ENCODE measurements at regions not wholly inside any gene's neighbourhood (a gene's known extent, or its start where the extent isn't known, plus 50 kb on each side); places are given as distances from the start of the nearest gene placed in this dataset.
"Not testable (repeated sequence)": the region's sequence is repeated elsewhere in the genome, so short reads cannot be mapped to it uniquely, and the experiment has no call there.

DNA sequence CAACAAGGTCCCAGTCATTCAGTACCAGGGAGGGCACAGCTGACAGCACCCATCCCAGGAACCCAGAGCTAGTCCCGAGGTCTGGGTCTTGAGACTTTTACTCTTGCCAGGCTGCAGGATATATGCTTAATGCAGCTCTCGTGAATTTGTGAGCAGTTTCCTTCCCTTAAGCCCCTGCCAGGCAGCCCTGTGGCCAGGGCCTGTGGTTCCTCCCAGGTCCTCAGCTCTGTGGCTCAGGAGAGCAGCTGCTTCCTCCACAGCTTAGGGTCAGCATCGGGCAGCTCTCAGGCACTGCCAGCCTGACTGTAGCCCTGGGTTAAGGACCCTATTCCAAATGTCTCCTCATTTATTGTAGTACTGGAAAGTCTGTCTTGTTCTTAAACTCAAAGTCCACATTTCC lies 1384.8 kb downstream of the RPIA start:
- Histone ChIP-seq H3K4me3 (no peak overlapping the region), H3K9me3 (no peaks in the 10 kb centered on the region), H3K4me1 (no peaks in the 10 kb centered on the region), H3K27ac (no peak overlapping the region), H3K36me3 (no peaks in the 10 kb centered on the region), H3K27me3 (no peaks in the 10 kb centered on the region)
- WGBS, 2 donors, result 14 to 53% methylated on average over 1 to 3 of the region's 3 CpGs
- DNase-seq, result no peak
- intact Hi-C loops (cut with DNase I), result no loop called here
- TF ChIP-seq POLR2A (IDR thresholded peaks at IDR 0.05) (no peak), CTCF (IDR thresholded peaks at IDR 0.05) (no peak)

- intact Hi-C loops (cut with DNase I), result no loop called here
- WGBS, 2 donors, result 58% methylated on average over 2 of the region's 2 CpGs; no CpG with 5 or more reads in 1 of the 2 donors
- Histone ChIP-seq H3K4me1 (no peaks in the 10 kb centered on the region), H3K27me3 (no peaks in the 10 kb centered on the region), H3K4me3 (no peak overlapping the region), H3K27ac (no peak overlapping the region), H3K36me3 (no peaks in the 10 kb centered on the region), H3K9me3 (no peaks in the 10 kb centered on the region)
- TF ChIP-seq POLR2A (IDR thresholded peaks at IDR 0.05), result no peak
- no peak for TF ChIP-seq CTCF (IDR thresholded peaks at IDR 0.05)
- no peak for DNase-seq
Observed at GRCh38 chr2:90077948-90078347, 1386.5 kb downstream of the RPIA start.

DNA sequence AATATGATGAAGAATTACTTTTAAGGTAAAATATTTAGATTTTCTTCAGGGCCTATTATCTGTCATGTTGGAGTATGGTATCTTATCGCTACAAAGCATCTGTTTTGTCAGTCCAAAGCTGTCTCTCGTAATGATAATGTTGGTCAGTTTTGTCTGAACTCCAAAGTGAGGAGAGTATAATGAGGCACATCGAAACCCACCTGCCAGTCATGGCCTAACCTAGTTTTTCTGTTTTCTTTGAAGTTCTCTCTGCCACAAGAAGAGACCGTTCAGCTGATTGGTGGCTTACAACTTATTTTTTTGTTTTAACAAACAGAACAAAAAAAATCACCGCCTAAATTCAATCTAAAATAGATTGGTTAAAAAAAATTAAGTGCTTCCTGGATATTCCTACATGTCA lies 1387.9 kb downstream of the RPIA start:
- Histone ChIP-seq H3K27ac (no peak overlapping the region), H3K4me1 (no peaks in the 10 kb centered on the region), H3K27me3 (no peaks in the 10 kb centered on the region), H3K36me3 (no peaks in the 10 kb centered on the region), H3K9me3 (no peaks in the 10 kb centered on the region), H3K4me3 (no peak overlapping the region)
- intact Hi-C loops (cut with DNase I), result no loop called here
- no peak for TF ChIP-seq POLR2A (IDR thresholded peaks at IDR 0.05)
- TF ChIP-seq CTCF (IDR thresholded peaks at IDR 0.05), result no peak
- no peak for DNase-seq
- 58 to 62% methylated on average over 5 of the region's 5 CpGs for WGBS, 2 donors

DNA sequence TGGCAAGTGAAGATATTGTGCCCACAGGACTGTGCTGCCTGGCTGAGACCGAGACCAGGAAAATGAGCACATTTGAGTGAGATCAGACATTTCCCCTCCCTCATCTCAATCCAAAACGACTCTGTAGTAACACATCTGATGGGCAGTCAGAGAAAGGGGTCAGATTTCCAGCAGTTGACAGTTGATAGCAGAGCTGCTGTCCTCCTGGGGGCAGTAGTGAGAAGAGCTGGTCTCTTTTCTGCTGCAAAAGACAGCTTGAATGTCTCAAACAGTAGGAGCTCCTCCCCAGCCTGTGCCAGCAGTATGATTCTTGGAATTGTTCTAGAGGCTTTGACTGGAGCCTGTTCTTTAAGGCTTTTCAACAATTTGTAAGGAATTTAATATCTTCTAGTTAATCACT lies 1396.3 kb downstream of the RPIA start:
- H3K27me3 ChIP-seq; H3K4me3 ChIP-seq; H3K27ac ChIP-seq; H3K9me3 ChIP-seq; DNase-seq; H3K36me3 ChIP-seq; intact Hi-C loops (cut with DNase I); H3K4me1 ChIP-seq: not testable (repeated sequence)
- 0 to 14% methylated on average over 2 of the region's 2 CpGs for WGBS, 2 donors

DNA sequence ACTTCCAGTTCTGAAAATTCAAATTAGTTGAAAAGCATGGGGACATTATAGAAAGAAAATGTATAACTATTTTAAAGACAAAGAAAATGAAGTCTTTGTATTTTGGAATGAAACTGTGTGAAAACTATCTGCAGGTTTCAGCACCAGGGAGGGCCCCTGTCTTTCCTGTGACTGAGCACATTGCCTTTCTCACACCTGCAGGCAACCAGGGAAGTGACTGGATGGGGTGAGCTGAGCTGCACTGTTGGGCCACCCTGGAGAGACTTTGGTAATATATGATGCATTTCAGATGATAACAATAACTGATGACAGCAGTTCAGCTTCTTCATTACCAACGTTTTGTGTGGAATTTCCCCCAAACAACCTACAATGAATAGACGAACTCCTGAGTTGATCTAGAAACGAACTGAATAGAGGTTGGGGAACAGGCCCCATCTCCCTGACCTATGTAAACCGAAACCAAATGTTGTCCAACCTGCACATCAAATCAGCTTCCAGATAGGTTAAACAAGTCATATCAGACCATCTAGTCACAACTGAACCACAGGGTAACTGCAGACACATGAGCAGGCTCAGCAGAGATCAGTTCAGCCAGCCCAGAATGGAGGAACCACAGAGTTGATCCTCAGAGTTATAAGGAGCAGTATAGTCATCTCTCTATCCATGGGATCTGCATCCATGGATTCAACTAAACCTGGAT lies 1402.2 kb downstream of the RPIA start:
- no CpG with 5 or more reads among the region's 4 CpGs for WGBS, 2 donors
- H3K27me3 ChIP-seq; DNase-seq; H3K9me3 ChIP-seq; H3K36me3 ChIP-seq; intact Hi-C loops (cut with DNase I); H3K27ac ChIP-seq; H3K4me3 ChIP-seq; H3K4me1 ChIP-seq: not testable (repeated sequence)

GRCh38 chr2:90097617-90098016 lies 1406.1 kb downstream of the RPIA start:
- H3K27me3 ChIP-seq; H3K4me3 ChIP-seq; H3K9me3 ChIP-seq; H3K36me3 ChIP-seq; DNase-seq; intact Hi-C loops (cut with DNase I); H3K27ac ChIP-seq; H3K4me1 ChIP-seq: not testable (repeated sequence)
- WGBS, 2 donors, result 67% methylated on average over 2 of the region's 4 CpGs; no CpG with 5 or more reads in 1 of the 2 donors

GRCh38 chr2:90105142-90105541 lies 1413.7 kb downstream of the RPIA start:
- H3K4me3 ChIP-seq; H3K27ac ChIP-seq; H3K4me1 ChIP-seq; H3K36me3 ChIP-seq; DNase-seq; H3K9me3 ChIP-seq; H3K27me3 ChIP-seq; intact Hi-C loops (cut with DNase I): not testable (repeated sequence)
- WGBS, 2 donors, result 7% methylated on average over 3 of the region's 4 CpGs; no CpG with 5 or more reads in 1 of the 2 donors

DNA sequence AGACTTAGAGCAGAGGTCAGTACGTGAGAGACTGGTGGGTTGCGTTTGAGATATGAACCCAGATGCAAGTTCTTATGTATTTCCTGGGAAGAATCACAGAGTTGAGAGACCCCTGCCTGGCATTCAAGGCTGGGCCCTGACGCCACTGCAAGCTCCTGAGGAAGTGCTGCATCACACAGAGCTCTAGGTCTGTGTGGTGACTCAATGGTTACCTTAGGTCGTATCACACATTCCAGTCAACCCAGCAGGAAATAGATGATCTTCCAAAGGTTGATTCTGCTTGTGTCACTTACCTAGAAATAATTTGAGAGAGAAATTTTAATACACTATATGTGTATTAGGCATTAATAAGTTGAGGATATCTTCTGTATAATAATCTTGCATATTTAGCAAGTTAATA lies 1431.9 kb downstream of the RPIA start:
- H3K9me3 ChIP-seq; H3K4me3 ChIP-seq; DNase-seq; H3K4me1 ChIP-seq; H3K27me3 ChIP-seq; intact Hi-C loops (cut with DNase I); H3K27ac ChIP-seq; H3K36me3 ChIP-seq: not testable (repeated sequence)
- WGBS, 2 donors, result 54 to 55% methylated on average over 2 to 3 of the region's 4 CpGs

DNA sequence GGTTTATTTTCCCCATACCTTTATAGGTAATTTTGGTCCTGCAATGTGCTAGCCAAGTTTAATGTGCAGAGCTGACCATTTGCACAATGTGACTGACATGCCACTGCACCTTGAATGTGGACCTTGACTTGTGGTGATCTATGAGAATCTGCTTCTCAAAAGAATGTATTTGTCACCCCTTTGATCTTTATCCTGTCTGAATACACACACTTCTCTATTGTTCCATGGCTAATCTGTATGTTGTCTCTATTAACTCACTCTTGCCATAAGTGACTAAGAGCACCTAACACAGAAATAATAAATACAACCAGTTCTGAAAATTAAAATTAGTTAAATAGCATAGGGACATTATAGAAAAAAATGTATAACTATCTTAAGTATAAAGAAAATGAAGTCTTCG lies 1447.6 kb downstream of the RPIA start:
- H3K36me3 ChIP-seq; H3K4me1 ChIP-seq; H3K9me3 ChIP-seq; intact Hi-C loops (cut with DNase I); H3K27me3 ChIP-seq; H3K27ac ChIP-seq; H3K4me3 ChIP-seq; DNase-seq: not testable (repeated sequence)
- 86 to 100% methylated on average over 1 of the region's 1 CpG for WGBS, 2 donors

DNA sequence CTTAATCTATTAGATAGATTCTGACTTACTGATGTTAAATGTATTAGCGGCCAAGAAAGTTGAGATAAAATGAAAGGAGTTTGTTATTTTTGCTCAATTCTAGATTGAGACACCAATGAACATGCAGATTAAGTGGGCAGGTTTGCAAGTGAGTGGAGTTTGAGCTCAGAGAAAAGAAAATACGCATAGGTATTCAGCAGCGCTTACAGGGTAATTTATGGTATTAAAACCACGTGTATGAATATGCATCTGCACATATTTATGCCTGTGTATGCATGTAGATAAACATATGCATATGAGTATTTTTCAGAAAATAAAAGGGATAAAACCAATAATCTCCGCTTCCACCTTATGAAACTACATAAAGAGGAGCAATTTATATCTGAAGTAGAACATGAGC lies 1450.1 kb downstream of the RPIA start:
- intact Hi-C loops (cut with DNase I); H3K36me3 ChIP-seq; DNase-seq; H3K4me1 ChIP-seq; H3K4me3 ChIP-seq; H3K27ac ChIP-seq; H3K27me3 ChIP-seq; H3K9me3 ChIP-seq: not testable (repeated sequence)
- 37 to 69% methylated on average over 4 of the region's 5 CpGs for WGBS, 2 donors

DNA sequence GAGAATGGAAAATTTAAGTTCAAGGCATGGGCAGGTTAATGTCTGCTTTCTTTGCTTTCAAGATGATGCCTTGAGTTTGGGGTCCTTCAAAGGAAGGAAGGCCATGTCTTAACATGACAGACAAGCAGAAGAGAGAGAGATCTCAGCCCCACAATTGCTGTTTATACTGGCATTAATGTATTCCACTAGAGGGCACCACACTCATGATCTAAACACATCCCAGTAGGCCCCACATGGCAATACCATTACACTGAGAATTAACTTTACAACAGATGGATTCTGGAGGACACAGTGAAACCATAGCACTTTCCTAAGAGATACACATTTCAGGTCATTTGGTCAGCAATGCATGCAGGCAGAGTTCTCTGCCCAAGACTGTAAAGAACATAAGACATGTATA lies 1460.3 kb downstream of the RPIA start:
- H3K27me3 ChIP-seq; H3K27ac ChIP-seq; intact Hi-C loops (cut with DNase I); H3K4me1 ChIP-seq; DNase-seq; H3K36me3 ChIP-seq; H3K4me3 ChIP-seq; H3K9me3 ChIP-seq: not testable (repeated sequence)

All from esophagus squamous epithelium (tissue), 5 donors.